Amniotic stem cell (primary cell): ENCODE measurements at regions not wholly inside any gene's neighbourhood (a gene's known extent, or its start where the extent isn't known, plus 50 kb on each side); places are given as distances from the start of the nearest gene placed in this dataset.
"Not testable (repeated sequence)": the region's sequence is repeated elsewhere in the genome, so short reads cannot be mapped to it uniquely, and the experiment has no call there.

Source experiments
- DNase-seq: peaks from one replicate; lab custom pipeline; 2025; lab: John Stamatoyannopoulos, UW

DNA sequence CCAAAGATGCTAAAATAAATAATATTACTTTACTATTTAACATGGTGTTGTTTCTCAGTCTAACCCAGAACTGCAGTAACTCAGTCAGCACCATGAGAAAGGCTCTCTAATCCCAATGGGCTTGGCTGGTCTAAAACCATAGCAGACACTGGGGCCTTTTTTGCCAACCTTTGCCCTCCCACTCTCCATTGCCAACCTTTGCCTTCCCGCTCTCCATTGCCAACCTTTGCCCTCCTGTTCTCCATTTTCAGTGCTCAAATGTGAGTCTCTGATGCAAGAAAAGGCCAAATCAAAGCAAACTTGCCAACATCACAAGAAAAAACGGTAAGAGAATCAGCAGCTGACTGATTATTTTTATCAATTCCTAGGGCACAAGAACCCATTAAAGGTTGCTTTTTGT, 1681.2 kb downstream of the SLITRK5 start:
- DNase-seq = no peak

DNA sequence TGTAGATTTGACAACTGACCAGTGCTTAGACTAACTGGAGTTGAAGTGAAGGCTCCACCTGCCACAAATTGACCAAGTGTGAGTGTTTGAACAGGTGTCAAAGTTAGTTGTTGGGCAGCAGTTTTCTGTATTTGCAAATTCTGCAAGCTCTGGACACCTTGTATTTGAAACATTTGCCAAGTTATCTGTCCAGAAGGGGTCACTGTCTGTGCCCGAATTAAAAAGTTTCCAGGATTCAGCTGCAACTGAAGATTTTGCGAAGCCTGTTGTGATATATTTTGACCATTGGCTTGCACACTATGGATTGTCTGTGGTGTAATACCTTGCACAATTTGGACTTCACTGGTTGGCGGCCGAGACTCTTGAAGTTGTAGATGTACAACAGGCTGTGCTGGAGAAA, 1690.7 kb downstream of the SLITRK5 start:
- DNase-seq = no peak

DNA sequence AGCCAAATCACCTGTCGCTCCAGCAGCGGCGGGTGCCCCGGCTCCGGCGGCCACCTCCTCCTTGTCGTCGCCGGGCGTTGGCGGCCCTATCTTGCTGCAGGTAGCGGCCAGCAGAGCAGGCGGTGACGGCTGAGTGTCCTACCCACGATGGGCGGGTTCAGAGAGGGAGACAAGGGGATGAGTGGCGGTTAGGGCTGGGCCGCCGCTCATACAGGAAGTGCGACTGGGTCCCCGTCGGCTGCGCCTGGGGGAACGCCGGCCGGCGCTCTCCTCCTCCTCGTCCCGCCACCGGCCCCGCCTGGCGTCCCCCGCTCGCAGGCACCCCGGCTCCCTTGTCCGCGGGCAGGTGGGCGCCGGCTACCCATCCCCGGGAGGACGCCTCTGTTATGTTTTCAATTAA, 1692.0 kb downstream of the SLITRK5 start:
- no peak for DNase-seq

DNA sequence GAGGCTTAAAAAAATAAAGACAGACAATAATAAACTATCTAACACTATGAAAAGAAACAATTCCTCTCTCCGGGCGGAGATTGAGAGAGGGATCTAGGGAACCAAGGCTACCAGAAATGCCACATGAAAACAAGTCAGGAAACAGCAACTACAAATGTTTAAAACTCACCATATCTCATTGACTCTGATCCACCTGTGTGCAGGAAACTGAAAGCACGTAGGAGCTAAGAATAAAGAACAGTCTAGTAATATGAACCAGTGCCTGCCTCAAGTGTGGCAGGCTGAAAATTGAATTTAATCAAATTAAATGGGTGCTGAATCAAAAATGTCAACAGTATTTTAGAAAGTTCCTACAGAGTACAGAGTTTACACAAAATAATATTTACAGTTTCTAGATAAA, 1701.0 kb downstream of the SLITRK5 start:
- DNase-seq = no peak

DNA sequence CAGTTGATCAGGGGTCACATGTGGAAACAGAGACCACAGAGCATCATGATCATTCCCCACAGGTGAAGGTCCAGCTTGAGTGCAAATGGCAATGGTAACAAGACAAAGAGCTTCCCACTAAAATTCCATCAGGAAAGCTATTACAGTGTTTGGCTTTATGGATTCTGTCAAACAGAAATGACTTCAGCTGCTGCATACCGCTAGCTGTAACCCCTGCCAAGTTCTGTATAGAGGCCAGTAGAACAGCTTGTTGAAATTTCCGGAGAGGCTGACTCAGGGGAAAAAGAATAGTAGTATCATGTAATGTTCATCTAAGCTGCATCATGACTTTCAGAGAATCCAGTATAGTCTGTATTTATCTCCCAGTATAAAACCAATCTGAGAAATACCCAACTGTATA, 1704.7 kb downstream of the SLITRK5 start:
- DNase-seq = no peak

DNA sequence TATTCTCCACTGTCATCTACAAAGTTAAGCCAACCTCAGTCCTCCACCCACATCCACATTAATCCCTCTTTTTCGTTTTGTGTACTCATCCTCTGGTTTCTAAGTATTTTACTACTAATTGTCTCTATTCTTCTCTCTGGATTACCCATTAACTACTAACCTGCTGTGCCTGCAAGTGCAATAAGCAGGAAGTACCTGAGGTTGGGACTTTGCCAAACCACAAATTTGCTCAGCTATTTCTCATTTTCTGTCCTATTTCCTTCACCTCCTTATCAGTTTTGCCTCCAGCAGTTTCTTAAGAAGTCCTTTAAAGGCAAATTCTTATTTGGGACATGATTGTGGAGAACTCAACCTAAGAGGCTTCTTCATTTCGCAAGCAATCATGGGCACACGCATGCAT, 1708.9 kb downstream of the SLITRK5 start:
- no peak for DNase-seq

DNA sequence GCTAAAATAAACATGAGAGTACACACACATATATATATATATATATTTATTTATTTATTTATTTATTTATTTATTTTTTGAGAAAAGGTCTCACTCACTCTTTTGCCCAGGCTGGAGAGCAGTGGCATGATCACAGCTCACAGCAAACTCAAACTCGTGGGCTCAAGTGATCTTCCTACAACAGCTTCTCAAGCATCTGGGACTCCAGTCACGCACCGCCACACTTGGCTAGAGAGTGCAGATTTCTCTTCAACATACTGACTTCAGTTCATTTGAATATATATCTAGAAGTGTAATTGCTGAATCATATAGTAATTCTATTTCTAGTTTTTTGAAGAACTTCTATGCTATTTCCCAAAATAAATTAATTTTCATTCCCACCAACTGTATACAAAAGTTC, 1711.8 kb downstream of the SLITRK5 start:
- no peak for DNase-seq

DNA sequence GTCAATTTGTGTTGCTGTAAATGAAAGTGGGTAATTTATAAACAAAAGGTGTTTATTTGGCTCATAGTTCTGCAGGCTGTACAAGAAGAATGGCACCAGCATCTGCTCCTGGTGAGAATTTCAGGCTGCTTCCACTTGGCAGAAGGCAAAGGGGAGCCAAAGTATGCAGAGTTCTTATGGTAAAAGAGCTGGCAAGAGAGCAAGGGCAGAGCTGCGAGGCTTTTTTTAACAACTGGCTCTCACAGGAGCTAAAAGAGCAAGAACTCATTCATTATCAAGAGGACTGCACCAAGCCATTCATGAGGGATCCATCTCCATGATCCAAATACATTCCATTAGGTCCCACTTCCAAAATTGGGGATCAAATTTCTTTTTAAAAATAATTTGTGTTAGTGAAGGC, 1712.7 kb downstream of the SLITRK5 start:
- DNase-seq = no peak

DNA sequence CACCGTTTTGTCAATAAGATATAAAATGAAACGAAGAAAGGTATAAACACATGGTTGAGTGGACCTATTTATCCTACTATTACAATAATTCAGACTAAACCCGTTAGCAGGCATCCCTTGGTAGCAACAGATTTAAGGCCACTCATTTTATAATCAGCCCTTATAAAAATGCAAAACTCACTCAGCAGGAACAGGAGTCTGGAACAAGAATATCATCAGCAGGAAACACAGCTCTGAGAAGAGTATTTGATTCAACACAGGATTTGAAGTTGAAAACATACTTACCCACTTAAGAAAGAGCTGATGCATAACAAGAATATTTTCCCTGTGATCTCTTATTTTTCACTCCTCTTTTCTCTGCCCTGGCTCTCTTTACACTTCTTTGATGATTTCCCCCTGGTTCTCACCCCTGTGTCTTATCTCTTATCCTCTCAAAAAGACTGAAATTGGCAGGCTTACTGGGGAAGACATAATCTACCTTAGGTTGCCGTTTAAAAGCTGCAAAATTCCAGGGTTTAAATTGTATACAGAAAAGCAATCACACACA, 1722.7 kb downstream of the SLITRK5 start:
- DNase-seq = no peak

DNA sequence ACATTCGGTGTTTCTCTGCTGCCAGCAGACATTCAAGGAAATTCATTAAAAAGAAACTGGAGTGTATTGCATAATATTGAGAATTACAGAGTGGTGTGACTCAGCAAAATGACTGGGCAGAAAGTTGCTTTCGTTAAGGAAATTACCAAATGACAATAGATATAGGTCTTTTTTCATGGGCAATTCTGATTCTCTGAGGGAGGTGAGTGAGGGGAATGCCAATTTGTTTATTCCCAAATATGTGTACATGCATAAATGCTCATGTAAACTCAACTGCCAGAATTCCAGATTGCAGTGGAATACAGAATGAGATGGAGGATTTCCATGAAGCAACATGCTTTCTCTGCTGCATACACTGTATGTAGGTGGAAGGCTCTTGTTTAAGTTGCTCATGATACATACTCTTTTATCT, 1730.1 kb downstream of the SLITRK5 start:
- no peak for DNase-seq

DNA sequence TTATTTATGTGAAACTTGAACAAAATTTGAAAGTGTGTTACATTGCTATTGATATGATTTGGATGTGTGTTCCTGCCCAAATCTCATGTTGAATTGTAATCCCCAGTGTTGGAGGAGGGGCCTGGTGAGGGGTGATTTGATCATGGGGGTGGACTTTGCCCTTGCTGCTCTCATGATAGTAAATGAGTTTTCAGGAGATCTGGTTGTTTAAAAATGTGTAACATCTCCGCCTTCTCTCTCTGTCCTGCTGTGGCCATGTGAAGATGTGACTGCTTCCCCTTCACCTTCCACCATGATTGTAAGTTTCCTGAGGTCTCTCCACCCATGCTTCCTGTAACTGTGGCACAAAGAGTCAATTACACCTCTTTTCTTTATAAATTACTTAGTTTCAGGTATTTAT, 1731.0 kb downstream of the SLITRK5 start:
- DNase-seq = no peak

DNA sequence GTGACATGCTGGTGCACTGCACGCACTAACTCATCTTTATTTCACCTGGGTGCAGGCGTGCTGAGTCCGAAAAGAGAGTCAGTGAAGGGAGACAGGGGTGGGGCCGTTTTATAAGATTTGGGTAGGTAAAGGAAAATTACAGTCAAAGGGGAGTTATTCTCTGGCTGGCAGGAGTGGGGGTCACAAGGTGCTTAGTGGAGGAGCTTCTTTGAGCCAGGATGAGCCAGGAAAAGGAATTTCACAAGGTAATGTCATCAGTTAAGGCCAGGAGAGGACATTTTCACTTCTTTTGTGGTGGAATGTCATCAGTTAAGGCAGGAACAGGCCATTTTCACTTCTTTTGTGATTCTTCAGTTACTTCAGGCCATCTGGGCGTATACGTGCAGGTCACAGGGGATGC, 1734.9 kb downstream of the SLITRK5 start:
- DNase-seq = not testable (repeated sequence)

DNA sequence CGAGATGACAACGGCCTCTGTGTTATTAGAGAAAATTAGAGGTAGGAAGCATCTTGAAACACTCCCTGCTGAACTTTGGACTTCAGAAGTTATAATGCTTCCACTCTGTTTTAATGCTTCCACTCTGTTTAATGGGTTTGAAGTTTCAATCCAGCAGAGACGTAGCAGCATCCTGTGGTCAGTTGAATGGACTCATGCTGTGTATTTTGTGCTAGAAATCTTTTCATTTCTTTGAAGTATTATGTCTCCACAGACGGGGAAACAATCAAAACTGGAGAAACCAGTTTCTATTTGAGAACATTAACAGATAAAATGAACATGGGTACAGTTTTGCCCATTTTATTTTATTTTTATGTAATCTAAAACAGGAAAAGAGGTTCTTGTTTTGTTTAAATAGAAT, 1736.2 kb downstream of the SLITRK5 start:
- DNase-seq = no peak

DNA sequence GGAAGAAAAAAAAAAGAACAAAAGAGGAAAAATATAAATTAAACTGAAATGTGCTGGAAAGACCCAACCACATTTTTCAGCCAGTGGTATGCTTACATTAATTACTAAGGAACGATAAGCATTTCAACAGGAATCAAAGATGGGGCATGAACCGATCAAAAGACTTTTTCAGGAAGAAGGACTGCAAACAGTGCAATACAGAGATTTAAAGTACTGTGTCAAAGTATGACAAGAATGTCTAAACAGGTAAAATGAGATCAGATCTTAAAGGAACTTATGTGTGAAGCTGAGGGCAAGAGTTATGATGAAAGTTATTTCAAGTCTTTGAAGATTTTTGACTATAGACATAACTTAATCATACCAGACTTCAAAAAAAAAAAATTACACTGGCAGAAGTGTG, 1761.8 kb downstream of the SLITRK5 start:
- no peak for DNase-seq

DNA sequence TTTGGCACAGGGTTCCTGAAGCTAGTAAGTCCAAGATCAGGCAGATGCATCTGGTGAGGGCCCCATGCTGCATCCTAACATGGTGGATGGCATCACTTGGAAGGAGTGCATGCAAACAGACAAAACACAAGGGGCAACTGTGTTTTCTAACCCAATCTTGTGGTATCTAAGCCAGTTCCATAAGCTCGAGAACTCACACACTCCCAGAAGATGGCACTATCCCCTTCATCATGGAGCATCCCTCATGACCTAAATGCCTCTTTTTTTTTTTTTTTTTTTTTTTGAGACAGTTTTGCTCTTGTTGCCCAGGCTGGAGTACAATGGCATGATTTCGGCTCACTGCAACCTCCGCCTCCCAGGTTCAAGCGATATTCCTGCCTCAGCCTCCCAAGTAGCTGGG, 1763.5 kb downstream of the SLITRK5 start:
- not testable (repeated sequence) for DNase-seq

DNA sequence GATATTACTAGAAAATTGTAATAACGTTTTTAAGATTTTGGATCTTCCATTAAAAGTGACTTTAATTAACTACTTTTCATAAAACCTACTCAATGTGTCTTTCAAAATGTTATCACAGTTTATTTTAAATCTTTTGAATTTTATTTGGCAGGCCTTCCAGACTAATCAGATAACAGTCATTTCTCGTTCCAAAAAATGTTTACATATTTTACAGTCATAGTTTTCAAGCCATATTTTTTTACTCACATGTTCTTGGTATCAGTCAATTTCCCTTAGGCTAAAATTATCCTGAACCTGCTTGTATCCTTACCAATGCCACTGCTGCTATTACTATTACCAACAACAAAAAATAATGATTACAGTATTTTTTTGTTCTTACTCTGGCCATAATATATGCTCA, 1783.5 kb downstream of the SLITRK5 start:
- DNase-seq = no peak

DNA sequence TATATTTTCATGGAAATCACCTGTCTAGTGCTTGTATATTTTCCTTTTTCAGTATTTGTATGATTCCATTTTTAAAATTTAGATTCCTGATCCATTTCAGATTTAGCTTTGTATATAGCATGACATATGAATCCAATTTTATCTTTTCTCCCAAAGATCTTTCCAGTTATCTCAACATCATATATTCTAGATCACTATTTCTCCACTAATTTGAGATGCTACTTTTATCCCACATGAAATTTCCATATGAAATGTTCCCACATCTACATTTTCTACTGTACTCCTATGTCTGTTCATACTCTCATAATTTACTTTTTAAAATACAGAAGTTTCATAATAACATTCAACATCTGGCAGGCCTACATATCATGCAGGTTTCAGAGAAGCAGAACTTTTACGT, 1784.1 kb downstream of the SLITRK5 start:
- DNase-seq = no peak

DNA sequence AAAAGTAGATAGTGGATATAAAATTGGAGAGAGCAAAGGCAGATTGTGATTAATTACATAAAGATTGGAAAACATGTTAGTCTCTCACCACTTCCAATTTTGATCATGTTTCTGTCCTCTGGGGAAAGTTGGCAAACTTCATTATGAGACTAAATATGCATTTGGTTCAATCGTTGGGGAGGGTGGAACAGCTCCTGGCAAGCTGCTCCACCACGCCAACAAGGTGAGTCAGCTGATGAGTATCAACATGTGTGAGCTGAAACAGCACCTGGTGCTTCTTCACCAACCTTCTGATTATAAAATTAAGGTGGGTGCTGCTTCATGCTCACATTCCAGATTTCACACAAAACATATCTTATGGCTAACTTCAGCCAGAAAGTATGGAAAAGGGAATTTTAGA, 1784.6 kb downstream of the SLITRK5 start:
- no peak for DNase-seq

DNA sequence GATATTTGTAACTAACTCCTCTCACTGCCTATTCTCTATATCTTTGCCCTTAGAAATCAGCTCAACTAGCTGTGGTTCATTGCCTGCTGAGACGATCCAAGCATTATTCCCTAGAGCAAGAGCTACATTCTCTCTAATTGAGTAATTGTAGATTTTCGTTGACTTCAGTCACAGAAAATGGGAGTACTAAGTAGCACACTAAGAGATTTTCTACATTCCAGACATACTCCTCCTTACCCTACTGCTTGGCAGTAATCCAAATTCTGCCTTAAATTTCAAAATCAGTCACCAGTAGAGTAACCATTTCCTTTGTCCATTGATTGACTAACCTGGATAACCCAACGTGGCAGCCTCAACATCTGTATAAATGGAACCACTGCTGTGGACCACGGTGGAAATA, 1786.8 kb downstream of the SLITRK5 start:
- DNase-seq = no peak

DNA sequence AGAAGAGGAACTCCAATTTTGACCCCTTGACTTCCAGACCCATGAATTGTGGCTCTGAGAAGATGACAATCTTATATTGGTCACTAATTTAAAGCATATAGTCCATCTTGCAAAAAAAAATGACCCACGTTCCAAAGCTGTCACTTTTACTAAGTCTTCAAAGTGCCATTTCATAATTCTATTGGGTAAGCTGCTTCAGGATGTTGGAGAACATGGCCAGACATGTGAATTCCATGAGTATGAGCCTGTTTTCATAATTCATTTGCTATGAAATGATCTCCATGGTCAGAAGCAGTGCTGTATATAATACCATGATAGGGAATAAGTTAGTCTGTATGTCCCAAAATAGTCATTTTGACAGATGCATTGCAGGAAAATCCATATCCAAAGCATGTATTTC, 1787.3 kb downstream of the SLITRK5 start:
- DNase-seq = no peak

DNA sequence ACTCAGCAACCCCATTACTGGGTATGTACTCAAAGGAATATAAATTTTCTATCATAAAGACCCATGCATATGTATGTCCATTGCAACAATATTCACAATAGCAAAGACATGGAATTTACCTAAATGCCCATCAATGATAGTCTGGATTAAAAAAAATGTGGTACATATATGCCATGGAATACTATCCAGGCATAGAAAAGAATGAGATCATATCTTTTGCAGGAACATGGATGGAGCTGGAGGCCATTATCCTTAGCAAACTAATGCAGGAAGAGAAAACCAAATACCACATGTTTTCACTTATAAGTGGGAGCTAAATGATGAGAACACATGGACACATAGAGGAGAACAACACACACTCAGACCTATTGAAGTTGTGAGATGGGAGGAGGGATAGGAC, 1789.7 kb downstream of the SLITRK5 start:
- not testable (repeated sequence) for DNase-seq

DNA sequence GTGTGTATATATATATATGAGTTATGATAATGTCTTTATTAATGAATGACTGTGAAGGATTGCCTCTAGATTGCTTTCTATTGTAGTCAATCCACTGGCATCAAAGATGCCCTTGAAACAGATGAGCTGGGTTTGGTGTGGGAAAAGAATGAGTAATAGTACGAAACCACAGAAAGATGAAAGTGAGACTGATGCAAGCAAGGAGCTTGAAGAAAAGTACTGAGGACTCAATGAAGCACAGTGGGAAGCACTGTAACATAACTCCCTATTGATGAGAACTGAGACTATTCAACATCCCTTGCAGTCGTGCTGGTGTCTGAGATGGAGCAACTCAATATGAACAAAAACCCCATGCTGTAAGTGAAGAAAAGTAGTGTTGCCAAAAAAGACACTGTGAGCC, 1794.2 kb downstream of the SLITRK5 start:
- DNase-seq = no peak

DNA sequence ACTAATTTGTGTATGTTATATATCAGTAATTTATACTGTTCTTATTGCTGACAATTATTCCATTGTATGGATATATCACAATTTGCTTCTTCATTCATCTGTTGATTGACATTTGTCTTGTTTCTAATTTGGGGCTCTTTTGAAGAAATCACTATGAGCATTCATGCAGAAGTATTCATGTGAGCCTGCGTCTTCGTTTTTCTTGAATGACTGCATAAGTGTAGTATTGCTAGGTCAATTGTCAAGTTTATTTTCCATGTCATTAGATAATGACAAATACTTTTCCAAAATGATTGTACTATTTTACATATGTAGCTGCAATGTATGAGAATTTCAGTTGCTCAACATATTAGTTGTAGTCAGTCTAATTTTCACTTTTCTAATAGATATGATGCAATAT, 1796.9 kb downstream of the SLITRK5 start:
- no peak for DNase-seq

DNA sequence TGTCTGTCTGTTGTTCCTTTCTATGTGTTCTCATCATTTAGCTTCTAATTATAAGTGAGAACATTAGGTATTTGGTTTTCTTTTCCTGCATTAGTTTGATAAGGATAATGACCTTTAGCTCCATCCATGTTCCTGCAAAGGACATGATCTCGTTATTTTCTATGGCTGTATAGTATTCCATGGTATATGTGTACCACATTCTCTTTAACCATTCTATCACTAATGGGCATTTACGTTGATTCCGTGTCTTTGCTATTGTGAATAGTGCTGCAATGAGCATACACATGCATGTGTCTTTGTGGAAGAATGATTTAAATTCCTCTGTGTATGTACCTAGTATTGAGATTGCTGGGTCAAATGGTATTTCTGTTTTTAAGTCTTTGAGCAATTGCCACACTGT, 1799.7 kb downstream of the SLITRK5 start:
- DNase-seq = no peak

DNA sequence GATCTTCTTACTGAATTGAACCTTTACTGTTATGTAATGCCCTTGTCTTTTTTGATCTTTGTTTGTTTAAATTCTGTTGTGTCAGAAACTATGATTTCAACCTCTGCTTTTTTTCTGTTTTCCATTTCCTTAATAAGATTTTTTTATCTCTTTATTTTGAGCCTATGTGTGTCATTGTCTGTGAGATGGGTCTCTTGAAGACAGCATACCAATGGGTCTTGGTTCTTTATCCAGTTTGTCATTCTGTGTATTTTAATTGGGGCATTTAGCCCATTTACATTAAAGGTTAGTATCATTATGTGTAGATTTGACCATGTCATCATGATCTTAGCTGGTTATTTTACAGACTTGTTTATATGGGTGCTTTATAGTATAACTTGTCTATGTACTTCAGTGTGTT, 1803.3 kb downstream of the SLITRK5 start:
- no peak for DNase-seq
